Astrocyte of the spinal cord (primary cell): ENCODE measurements at regions not wholly inside any gene's neighbourhood (a gene's known extent, or its start where the extent isn't known, plus 50 kb on each side); places are given as distances from the start of the nearest gene placed in this dataset.

Source experiments
- DNase-seq: peaks from one replicate; pipeline ENCODE4 v3.0.0; 2011; ENCODE audit warnings: low read depth, low spot score
- H3K4me3 ChIP-seq: 2 replicates; pipeline ENCODE4 v1.5.1; 2011; ENCODE audit warnings: low read depth, mild to moderate bottlenecking, low read length, moderate library complexity
- CTCF ChIP-seq: IDR thresholded peaks from 2 replicates; pipeline ENCODE4 v1.5.1; 2012; ENCODE audit warnings: low read depth, mild to moderate bottlenecking, low read length, inconsistent platforms
- in situ Hi-C: cut with HindIII; loops from 2 replicates; pipeline ENCODE4 v1.10.0; 2017; ENCODE audit warnings: low sequenced_read_pairs

- TF ChIP-seq CTCF = no peak
- H3K4me3 ChIP-seq = no peak overlapping the region
- DNase-seq = no peak
- in situ Hi-C loops = no loop called here
Measured at GRCh38 chr3:181872887-181873286, 161.2 kb downstream of the SOX2 start.

GRCh38 chr3:181879926-181880325 is 168.2 kb downstream of the SOX2 start:
- TF ChIP-seq CTCF = no peak
- in situ Hi-C loops = no loop called here
- no peak overlapping the region for H3K4me3 ChIP-seq
- no peak for DNase-seq

GRCh38 chr3:181880331-181880730 is 168.6 kb downstream of the SOX2 start:
- TF ChIP-seq CTCF = no peak
- no peak for DNase-seq
- in situ Hi-C loops = no loop called here
- H3K4me3 ChIP-seq = no peak overlapping the region

GRCh38 chr3:181881749-181882148 is 170.0 kb downstream of the SOX2 start:
- in situ Hi-C loops = no loop called here
- TF ChIP-seq CTCF = no peak
- DNase-seq = no peak
- H3K4me3 ChIP-seq = no peak overlapping the region

DNA sequence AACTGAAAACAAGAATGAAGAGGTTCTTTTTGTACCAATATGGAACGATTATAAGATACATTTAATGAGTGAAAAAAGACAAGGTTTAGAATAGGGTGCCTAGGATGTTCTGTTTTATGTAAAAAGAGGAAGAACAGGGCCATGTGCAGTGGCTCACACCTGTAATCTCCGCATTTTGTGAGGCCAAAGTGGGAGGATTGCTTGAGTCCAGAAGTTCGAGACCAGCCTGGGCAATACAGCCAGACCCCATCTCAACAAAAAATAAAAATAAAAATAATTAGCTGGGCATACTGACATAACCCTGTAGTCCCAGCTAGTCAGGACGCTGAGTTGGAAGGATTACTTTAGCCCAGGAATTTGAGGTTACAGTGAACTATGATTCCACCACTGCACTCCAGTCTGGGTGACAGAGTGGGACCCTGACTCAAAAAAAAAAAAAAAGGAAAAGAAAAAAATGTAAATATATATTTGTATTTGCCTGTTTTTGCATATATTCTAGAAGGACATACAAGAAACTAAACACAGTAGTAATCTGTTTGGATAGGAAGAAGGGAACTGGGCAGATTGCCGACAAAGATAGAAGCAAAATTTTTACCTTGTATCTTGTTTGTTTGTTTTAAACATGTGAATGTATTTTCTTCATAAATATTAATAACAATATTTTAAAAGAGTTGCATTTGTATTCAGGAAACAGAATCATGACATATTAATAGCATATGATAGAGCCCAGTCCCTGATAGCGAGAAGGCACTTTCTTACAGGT is 174.3 kb downstream of the SOX2 start:
- no peak overlapping the region for H3K4me3 ChIP-seq
- in situ Hi-C loops = no loop called here
- no peak for TF ChIP-seq CTCF
- no peak for DNase-seq

GRCh38 chr3:181886676-181887075 is 175.0 kb downstream of the SOX2 start:
- no peak overlapping the region for H3K4me3 ChIP-seq
- no peak for TF ChIP-seq CTCF
- DNase-seq = no peak
- in situ Hi-C loops = no loop called here
